Neural cell (in vitro differentiated cells): ENCODE measurements at regions not wholly inside any gene's neighbourhood (a gene's known extent, or its start where the extent isn't known, plus 50 kb on each side); places are given as distances from the start of the nearest gene placed in this dataset.

ENCODE experiments used
- CTCF ChIP-seq: fragments of 450-650 bp; IDR thresholded peaks from 2 replicates; pipeline ENCODE4 v1.5.1; 2014; ENCODE audit warnings: antibody characterized with exemption, mild to moderate bottlenecking, moderate library complexity; ENCODE audit not compliant: poor library complexity, severe bottlenecking
- EP300 ChIP-seq: fragments of 450-650 bp; conservative IDR thresholded peaks from 2 replicates; pipeline ENCODE4 v1.6.1; 2014; ENCODE audit warnings: antibody characterized with exemption, mild to moderate bottlenecking, moderate library complexity; ENCODE audit not compliant: poor library complexity, severe bottlenecking
- EZH2 ChIP-seq: fragments of 200-600, 300-800 bp; shearing (Covaris generic), sonication (generic); IDR thresholded peaks from 2 replicates; pipeline ENCODE4 v1.6.1; 2014; ENCODE audit warnings: antibody characterized with exemption, low read length, borderline replicate concordance, mild to moderate bottlenecking; ENCODE audit not compliant: insufficient read depth, poor library complexity, severe bottlenecking
- SMC3 ChIP-seq: fragments of 450-650 bp; conservative IDR thresholded peaks from 2 replicates; pipeline ENCODE4 v1.6.1; 2014; ENCODE audit warnings: antibody characterized with exemption, mild to moderate bottlenecking, moderate library complexity; ENCODE audit not compliant: poor library complexity

- TF ChIP-seq CTCF (no peak), SMC3 (no peak), EP300 (no peak), EZH2 (no peak)
Measured at GRCh38 chr3:164196477-164196876, 881.8 kb downstream of the SI start.
